Endothelial cell of umbilical vein (primary cell): ENCODE measurements at regions not wholly inside any gene's neighbourhood (a gene's known extent, or its start where the extent isn't known, plus 50 kb on each side); places are given as distances from the start of the nearest gene placed in this dataset.

Experiments
- BruUV-seq: library from RNA; stranded (reverse); fragments of 400-500 nt; replicated peaks from 2 replicates; lab custom pipeline; 2021; lab: Mats Ljungman, UMichigan
- CTCF ChIA-PET: fragments of 300-600, 350-600 bp; sonication (Branson Sonifier 250); formaldehyde crosslinking; loops from one replicate; lab custom pipeline; 2021; ENCODE audit warnings: antibody characterized with exemption, inconsistent platforms; lab: Charles Lee
- POLR2A ChIA-PET: fragments of 300-600, 350-600 bp; sonication (Branson Sonifier 250); formaldehyde crosslinking; loops from one replicate; lab custom pipeline; 2021; ENCODE audit warnings: antibody characterized with exemption, inconsistent platforms; lab: Charles Lee
- DNase-seq: peaks from one replicate; pipeline ENCODE4 v3.0.0-alpha.2; 2011; ENCODE audit warnings: low read depth, low spot score
- FAIRE-seq: peaks from 2 replicates; lab custom pipeline; 2011; peaks lifted over from hg19 to GRCh38; lab: Jason Lieb, UNC
- H2AFZ ChIP-seq: 2 replicates; pipeline ENCODE4 v1.6.0; 2012; ENCODE audit warnings: low read depth, low read length, control low read depth, inconsistent platforms
- H3K27ac ChIP-seq: 2 replicates; pipeline ENCODE4 v1.5.1; 2011; ENCODE audit warnings: low read depth, mild to moderate bottlenecking, control low read depth, low read length, moderate library complexity; ENCODE audit not compliant: insufficient read depth
- H3K27me3 ChIP-seq, 2 experiments: 2 replicates each; pipeline versions ENCODE4 v1.6.0 to v1.6.1; 2011; ENCODE audit warnings: low read length in 2 of 2, mixed read lengths in 1 of 2; ENCODE audit not compliant: control insufficient read depth in 2 of 2, insufficient read depth in 2 of 2
- H3K36me3 ChIP-seq, 2 experiments: 2 replicates in 1 of 2; 3 replicates in 1 of 2; pipeline ENCODE4 v1.5.1; 2011; ENCODE audit warnings: low read length in 2 of 2, mild to moderate bottlenecking in 1 of 2, moderate library complexity in 1 of 2; ENCODE audit not compliant: control insufficient read depth in 2 of 2, insufficient read depth in 2 of 2; ENCODE audit errors: extremely low read depth in 1 of 2
- H3K4me1 ChIP-seq: 3 replicates; pipeline ENCODE4 v1.5.1; 2011; ENCODE audit warnings: mild to moderate bottlenecking, low read length; ENCODE audit not compliant: control insufficient read depth, insufficient read depth; ENCODE audit errors: extremely low read depth
- H3K4me2 ChIP-seq: 2 replicates; pipeline ENCODE4 v1.6.1; 2011; ENCODE audit warnings: low read length, control low read depth, mixed read lengths; ENCODE audit not compliant: insufficient read depth
- H3K4me3 ChIP-seq, 3 experiments: fragments of 200-600 bp in 1 of 3; sonication (generic), shearing (Covaris generic) in 1 of 3; replicated peaks in 1 of 3; 2 replicates each; pipeline ENCODE4 v1.5.1; 2011 to 2016; ENCODE audit warnings: control low read depth in 3 of 3, low read length in 3 of 3, mild to moderate bottlenecking in 2 of 3, inconsistent platforms in 1 of 3, low read depth in 1 of 3, moderate library complexity in 1 of 3; ENCODE audit not compliant: insufficient read depth in 1 of 3
- H3K79me2 ChIP-seq: 2 replicates; pipeline ENCODE4 v1.6.0; 2012; ENCODE audit warnings: low read length, inconsistent platforms; ENCODE audit not compliant: control insufficient read depth, insufficient read depth
- H3K9ac ChIP-seq: replicated peaks from 2 replicates; pipeline ENCODE3; 2011; ENCODE audit warnings: low read length, control low read depth; ENCODE audit not compliant: insufficient read depth; ENCODE audit errors: extremely low read depth
- H3K9me1 ChIP-seq: replicated peaks from 3 replicates; pipeline ENCODE4 v1.6.0; 2011; ENCODE audit warnings: mild to moderate bottlenecking, low read length; ENCODE audit not compliant: control insufficient read depth, insufficient read depth; ENCODE audit errors: extremely low read depth
- H3K9me3 ChIP-seq: replicated peaks from 2 replicates; pipeline ENCODE4 v1.5.1; 2012; ENCODE audit warnings: low read length, inconsistent platforms; ENCODE audit not compliant: control insufficient read depth, insufficient read depth
- H4K20me1 ChIP-seq: replicated peaks from 2 replicates; pipeline ENCODE3; 2011; ENCODE audit warnings: mild to moderate bottlenecking, low read length; ENCODE audit not compliant: control insufficient read depth, insufficient read depth; ENCODE audit errors: extremely low read depth
- EZH2 ChIP-seq: IDR thresholded peaks from 2 replicates; pipeline ENCODE4 v1.6.1; 2012; ENCODE audit warnings: borderline replicate concordance, low read depth, mild to moderate bottlenecking, moderate library complexity, low read length, inconsistent platforms; ENCODE audit not compliant: severe bottlenecking
- FOS ChIP-seq: IDR thresholded peaks from 2 replicates; pipeline ENCODE4 v1.6.1; 2011; ENCODE audit warnings: mild to moderate bottlenecking, low read length, moderate library complexity, borderline replicate concordance; ENCODE audit not compliant: insufficient read depth
- GATA2 ChIP-seq: IDR thresholded peaks from 2 replicates; pipeline ENCODE4 v1.7.0; 2011; ENCODE audit warnings: low read depth, mild to moderate bottlenecking, moderate library complexity, mixed read lengths, low read length; ENCODE audit not compliant: insufficient read length, insufficient read depth
- JUN ChIP-seq: IDR thresholded peaks from 2 replicates; pipeline ENCODE4 v1.6.1; 2011; ENCODE audit warnings: borderline replicate concordance, low read depth; ENCODE audit not compliant: insufficient read length, insufficient read depth
- MYC ChIP-seq: IDR thresholded peaks from one replicate; pipeline ENCODE4 v1.6.1; 2011; ENCODE audit warnings: mild to moderate bottlenecking, low read depth, low read length
- POLR2A ChIP-seq: IDR thresholded peaks from 2 replicates; pipeline ENCODE4 v1.6.1; 2012; ENCODE audit warnings: low read depth, mild to moderate bottlenecking, control low read depth, low read length
- POLR2AphosphoS5 ChIP-seq: IDR thresholded peaks from 2 replicates; pipeline ENCODE4 v1.6.1; 2012; ENCODE audit warnings: low read depth, mild to moderate bottlenecking, control low read depth, low read length, moderate library complexity; ENCODE audit not compliant: insufficient read depth
- dilution Hi-C: fragments of 300-500 bp; cut with MboI; formaldehyde crosslinking; loops from one replicate; pipeline ENCODE4 v1.15.0; 2019; ENCODE audit warnings: low sequenced_read_pairs; ENCODE audit not compliant: extremely low pct_ligation_motif_present
- intact Hi-C: fragments of 100-400 bp; cut with micrococcal nuclease; formaldehyde crosslinking; loops from one replicate; pipeline ENCODE4 v1.10.0; 2022
- TF ChIP-seq, protein P1 (sequence below): IDR thresholded peaks from 2 replicates; pipeline ENCODE4 v1.6.1; 2011; ENCODE audit not compliant: insufficient read depth, insufficient read length
- TF ChIP-seq, protein P2 (sequence below), 2 donors: IDR thresholded peaks; 1 replicate in 1 of 2; 2 replicates in 1 of 2; pipeline ENCODE4 v1.5.1; 2011; ENCODE audit warnings: low read length in 2 of 2, mild to moderate bottlenecking in 2 of 2, moderate library complexity in 2 of 2, control low read depth in 1 of 2, inconsistent platforms in 1 of 2, low read depth in 1 of 2; ENCODE audit not compliant: insufficient read depth in 1 of 2; ENCODE audit errors: extremely low read depth in 1 of 2

DNA sequence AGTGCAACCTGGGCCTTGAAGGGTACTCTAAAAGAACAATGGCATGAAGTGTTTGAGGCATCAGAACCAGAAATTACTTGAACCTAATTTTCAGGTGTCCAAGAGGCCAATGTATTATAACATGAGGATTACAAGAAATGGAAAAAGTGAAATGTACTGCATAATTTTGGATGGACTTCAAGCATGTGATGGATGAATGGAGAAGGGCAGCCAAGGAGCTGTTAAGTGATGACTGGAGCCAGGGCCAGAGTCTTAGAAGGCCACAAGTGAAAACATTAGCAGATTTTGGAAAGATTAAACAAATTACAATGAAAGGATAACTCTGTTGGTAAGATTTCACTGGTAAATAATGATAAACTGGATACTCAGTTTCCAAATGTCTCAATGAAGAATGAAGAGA lies 738.2 kb downstream of the CD109 start:
- H3K27ac ChIP-seq: no peak overlapping the region
- intact Hi-C loops (no loop called here), dilution Hi-C loops (no loop called here)
- H3K9me1 ChIP-seq: no peaks in the 10 kb centered on the region
- H3K4me3 ChIP-seq: no peak overlapping the region
- H3K36me3 ChIP-seq: no peaks in the 10 kb centered on the region
- no TSS peak for BruUV-seq
- no peak overlapping the region for H3K9ac ChIP-seq
- FAIRE-seq (no peak), DNase-seq (no peak)
- H3K4me2 ChIP-seq: no peak overlapping the region
- CTCF ChIA-PET: no interaction called here
- H3K4me1 ChIP-seq: no peaks in the 10 kb centered on the region
- TF ChIP-seq GATA2 (no peak), FOS (no peak), POLR2A (no peak), EZH2 (no peak), MYC (no peak), JUN (no peak), POLR2AphosphoS5 (no peak)
- TF ChIP-seq, protein P1, sequence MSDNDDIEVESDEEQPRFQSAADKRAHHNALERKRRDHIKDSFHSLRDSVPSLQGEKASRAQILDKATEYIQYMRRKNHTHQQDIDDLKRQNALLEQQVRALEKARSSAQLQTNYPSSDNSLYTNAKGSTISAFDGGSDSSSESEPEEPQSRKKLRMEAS: no peak
- TF ChIP-seq, protein P2, sequence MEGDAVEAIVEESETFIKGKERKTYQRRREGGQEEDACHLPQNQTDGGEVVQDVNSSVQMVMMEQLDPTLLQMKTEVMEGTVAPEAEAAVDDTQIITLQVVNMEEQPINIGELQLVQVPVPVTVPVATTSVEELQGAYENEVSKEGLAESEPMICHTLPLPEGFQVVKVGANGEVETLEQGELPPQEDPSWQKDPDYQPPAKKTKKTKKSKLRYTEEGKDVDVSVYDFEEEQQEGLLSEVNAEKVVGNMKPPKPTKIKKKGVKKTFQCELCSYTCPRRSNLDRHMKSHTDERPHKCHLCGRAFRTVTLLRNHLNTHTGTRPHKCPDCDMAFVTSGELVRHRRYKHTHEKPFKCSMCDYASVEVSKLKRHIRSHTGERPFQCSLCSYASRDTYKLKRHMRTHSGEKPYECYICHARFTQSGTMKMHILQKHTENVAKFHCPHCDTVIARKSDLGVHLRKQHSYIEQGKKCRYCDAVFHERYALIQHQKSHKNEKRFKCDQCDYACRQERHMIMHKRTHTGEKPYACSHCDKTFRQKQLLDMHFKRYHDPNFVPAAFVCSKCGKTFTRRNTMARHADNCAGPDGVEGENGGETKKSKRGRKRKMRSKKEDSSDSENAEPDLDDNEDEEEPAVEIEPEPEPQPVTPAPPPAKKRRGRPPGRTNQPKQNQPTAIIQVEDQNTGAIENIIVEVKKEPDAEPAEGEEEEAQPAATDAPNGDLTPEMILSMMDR (IDR thresholded peaks at IDR 0.05; ENCODE audit: extremely low read depth in 1 of 2, insufficient read depth in 1 of 2, low read depth in 1 of 2, low read length in 2 of 2): no peak
- no peaks in the 10 kb centered on the region for H3K79me2 ChIP-seq
- no peaks in the 10 kb centered on the region for H4K20me1 ChIP-seq
- POLR2A ChIA-PET: no interaction called here
- H3K9me3 ChIP-seq: no peaks in the 10 kb centered on the region
- H3K27me3 ChIP-seq: peaks cover 0 to 4% of the 10 kb centered on the region in 2 experiments
- H2AFZ ChIP-seq: no peak overlapping the region
